ENCODE measurements at regions not wholly inside any gene's neighbourhood (a gene's known extent, or its start where the extent isn't known, plus 50 kb on each side); places are given as distances from the start of the nearest gene placed in this dataset.

- DNase-seq, result no peak
Observed at GRCh38 chr4:36493251-36493650, 211.8 kb downstream of the DTHD1 start.

DNA sequence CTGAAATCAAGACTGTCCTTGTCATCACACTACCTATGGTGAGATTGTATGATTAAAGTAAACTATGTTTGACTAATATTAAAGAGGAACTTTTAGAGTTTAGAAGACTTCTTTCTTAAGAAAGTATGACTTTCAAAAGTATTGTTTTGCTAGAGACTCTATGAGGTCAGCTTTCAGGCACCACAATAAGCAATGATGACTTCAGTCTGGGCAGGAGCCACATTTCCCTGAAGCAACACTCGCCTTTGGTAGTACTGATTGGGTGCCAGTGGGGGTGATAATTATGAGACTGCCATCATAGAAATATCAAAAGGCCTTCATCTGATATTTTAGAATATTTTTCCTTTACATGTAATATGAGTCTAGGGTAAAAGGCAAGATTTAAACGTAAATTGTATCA, 212.6 kb downstream of the DTHD1 start:
- no peak for DNase-seq

- DNase-seq, result no peak
Observed at GRCh38 chr4:36494747-36495146, 213.3 kb downstream of the DTHD1 start.

- no peak for DNase-seq
Observed at GRCh38 chr4:36502350-36502749, 220.9 kb downstream of the DTHD1 start.

- DNase-seq, result no peak
Observed at GRCh38 chr4:36508394-36508793, 227.0 kb downstream of the DTHD1 start.

- no peak for DNase-seq
Observed at GRCh38 chr4:36509845-36510244, 228.4 kb downstream of the DTHD1 start.

DNA sequence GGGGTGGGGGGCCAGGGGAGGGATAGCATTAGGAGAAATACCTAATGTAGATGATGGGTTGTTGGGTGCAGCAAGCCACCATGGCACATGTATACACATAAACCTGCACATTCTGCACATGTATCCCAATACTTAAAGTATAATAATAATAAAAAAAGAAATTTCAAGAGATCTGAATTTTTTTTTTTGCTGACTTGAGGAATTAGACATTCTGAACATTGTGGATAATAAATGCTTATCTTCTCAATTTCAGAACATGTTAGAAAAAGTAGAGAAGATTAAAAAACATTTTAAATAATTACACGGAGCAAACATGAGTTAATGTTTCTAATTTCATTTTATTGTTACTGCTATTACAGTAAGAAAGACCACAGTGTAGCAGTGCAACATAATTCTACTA, 230.4 kb downstream of the DTHD1 start:
- no peak for DNase-seq

GRCh38 chr4:36516522-36517095, 235.2 kb downstream of the DTHD1 start:
- DNase-seq, result no peak

GRCh38 chr4:36523182-36523581, 241.8 kb downstream of the DTHD1 start:
- DNase-seq, result no peak

GRCh38 chr4:36532670-36533379, 251.4 kb downstream of the DTHD1 start:
- no peak for DNase-seq

GRCh38 chr4:36533944-36534343, 252.5 kb downstream of the DTHD1 start:
- no peak for DNase-seq

- DNase-seq, result no peak
Observed at GRCh38 chr4:36547383-36547782, 266.0 kb downstream of the DTHD1 start.

- DNase-seq, result no peak
Observed at GRCh38 chr4:36549252-36549651, 267.8 kb downstream of the DTHD1 start.

GRCh38 chr4:36549992-36550391, 268.6 kb downstream of the DTHD1 start:
- DNase-seq, result no peak

- DNase-seq, result no peak
Observed at GRCh38 chr4:36551697-36552214, 270.3 kb downstream of the DTHD1 start.

DNA sequence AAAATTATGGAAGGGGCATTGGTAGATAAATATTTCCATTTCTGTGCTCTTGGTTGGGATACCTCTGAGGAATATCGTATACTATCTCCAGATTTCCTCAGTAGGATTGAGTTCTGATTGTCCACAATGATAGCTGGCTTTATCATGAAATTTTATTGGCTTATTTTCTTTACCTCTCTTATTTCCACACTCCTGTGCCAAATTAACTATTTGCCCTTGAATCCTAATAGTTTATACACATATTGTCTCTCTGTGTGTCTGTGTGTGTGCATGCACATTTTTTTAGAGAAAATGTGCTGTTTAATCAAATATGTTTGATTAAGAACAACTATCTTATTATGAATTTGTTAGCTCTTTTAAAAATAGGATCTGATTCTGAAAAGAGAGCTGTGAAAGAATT, 271.6 kb downstream of the DTHD1 start:
- DNase-seq, result no peak

DNA sequence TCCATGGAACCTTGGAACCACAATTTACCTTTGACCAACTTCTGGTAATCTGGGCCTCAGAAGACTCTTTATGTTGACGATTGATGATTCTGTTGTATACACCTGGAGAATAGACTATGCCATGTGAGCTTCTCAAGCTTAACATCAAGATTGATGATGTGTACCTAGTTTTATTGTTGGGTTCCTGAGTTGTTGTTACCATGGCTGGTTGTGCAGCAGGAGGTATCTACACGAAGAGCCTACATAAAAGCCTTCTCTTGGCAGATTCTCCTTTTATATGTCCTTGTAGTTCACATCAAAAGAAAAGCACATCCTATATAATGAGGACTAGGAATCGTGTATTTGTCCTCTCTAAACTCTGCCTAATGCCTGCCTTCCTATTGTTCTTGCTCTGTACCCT, 272.0 kb downstream of the DTHD1 start:
- DNase-seq, result no peak

GRCh38 chr4:36556984-36557383, 275.6 kb downstream of the DTHD1 start:
- no peak for DNase-seq

DNA sequence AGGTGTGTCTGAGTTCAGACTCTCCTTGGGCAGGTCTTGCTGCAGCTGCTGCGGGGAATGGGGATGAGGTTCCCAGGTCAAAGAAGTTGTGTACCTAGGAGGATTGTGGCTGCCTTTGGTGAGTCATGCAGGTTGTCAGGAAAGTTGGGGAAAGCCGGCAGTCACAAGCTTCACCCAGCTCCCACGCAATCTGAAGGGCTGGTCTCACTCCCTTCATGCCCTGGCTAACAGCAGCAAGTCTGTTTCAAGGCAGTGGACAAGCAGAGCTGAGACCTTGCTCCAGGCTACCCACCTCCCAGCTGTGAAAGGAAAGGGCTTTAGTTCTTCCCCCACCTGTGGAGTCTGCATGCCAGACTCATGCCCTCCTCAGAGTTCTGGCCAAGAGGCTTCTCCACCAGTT, 287.2 kb downstream of the DTHD1 start:
- DNase-seq, result peak in 1 of 58 donors; percentile 0

GRCh38 chr4:36573441-36573840, 292.0 kb downstream of the DTHD1 start:
- DNase-seq, result no peak

DNA sequence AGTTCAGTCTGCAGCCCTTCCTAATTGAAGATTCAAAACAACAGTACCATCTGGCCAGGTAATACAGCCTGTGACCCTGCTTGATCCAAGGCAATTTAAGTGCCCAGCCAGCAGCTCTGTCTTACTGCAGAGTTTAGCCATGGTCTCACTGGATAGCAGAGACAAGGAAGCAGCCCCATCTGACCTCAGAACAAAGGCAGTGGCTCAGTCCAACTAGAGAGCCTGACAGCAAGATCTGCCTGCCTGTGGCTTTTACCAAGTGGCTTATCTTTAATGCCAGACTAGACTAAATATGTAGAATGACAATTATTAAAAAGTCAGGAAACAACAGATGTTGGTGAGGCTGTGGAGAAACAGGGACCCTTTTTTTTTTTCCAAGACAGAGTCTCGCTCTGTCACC, 293.4 kb downstream of the DTHD1 start:
- DNase-seq, result no peak

GRCh38 chr4:36582198-36582597, 300.8 kb downstream of the DTHD1 start:
- DNase-seq, result no peak

- DNase-seq, result no peak
Observed at GRCh38 chr4:36587909-36588472, 306.6 kb downstream of the DTHD1 start.

Data from anterior cingulate cortex (tissue), 58 donors.